ENCODE measurements at regions not wholly inside any gene's neighbourhood (a gene's known extent, or its start where the extent isn't known, plus 50 kb on each side); places are given as distances from the start of the nearest gene placed in this dataset.
A peak's percentile ranks its signal among the peaks of the same experiment; 100 is the strongest.
"Not testable (repeated sequence)": the region's sequence is repeated elsewhere in the genome, so short reads cannot be mapped to it uniquely, and the experiment has no call there.

DNA sequence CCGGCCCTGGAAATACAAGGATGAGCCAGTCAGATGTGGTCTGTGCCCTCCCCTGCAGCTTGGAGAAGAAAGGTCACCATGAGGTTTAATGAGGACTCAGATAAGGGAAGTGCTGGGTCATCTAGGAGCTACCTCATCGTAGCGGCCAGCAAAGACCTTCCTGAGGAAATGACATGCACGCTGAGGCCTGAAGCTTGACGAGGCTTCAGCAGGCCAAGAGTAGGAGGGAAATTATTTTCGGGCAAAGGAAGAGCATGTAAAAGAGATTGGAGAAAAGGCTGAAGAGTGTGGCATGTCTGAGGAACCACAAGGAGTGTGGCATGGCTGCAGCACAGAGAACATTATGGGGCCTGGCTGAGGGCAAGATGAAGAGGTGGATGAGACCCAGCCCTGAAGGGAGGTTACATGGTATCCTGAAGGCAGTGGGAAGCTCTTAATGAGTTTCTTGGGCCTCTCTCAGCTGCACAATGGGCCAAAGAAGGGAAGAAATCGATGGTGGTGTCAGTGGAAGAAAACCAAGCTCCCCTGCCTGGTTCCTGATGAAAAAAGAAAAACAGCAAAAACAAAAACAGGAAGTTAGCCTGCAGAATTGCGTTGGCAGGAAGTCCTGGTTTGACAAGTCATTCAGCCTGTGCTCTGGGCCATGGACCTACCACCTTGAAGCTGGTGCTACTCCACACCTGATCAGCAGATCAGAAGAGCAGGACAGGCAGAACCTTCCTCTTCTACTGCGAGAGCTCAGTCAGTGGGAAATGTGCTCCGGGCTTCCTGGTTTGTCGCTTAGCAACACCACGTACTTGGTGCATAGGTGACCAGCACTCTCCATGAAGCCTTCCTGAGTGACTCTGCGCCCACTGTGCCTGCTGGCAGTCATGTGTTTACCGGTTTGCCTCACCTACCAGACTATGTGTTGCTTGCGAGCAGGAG is 134.5 kb upstream of the KLF3 start:
- DNase-seq, result peak; percentile 56 to 96 (median 86)

DNA sequence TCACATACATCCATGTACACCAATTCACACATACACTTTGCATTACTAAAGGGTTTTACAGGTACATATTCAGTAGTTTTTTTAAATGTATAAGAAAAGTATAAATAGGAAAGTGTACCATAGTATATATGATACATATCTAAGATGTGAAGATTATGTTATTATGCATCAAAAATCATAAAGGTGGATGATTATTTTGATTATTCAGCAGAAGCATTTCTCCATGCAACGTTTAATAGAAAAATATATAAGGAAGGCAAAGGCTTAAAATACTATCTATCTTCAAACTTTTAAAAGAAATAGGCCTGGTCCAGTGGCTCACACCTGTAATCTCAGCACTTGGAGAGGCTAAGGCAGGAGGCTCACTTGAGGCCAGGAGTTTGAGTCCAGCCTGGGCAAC is 133.5 kb upstream of the KLF3 start:
- no peak for DNase-seq

DNA sequence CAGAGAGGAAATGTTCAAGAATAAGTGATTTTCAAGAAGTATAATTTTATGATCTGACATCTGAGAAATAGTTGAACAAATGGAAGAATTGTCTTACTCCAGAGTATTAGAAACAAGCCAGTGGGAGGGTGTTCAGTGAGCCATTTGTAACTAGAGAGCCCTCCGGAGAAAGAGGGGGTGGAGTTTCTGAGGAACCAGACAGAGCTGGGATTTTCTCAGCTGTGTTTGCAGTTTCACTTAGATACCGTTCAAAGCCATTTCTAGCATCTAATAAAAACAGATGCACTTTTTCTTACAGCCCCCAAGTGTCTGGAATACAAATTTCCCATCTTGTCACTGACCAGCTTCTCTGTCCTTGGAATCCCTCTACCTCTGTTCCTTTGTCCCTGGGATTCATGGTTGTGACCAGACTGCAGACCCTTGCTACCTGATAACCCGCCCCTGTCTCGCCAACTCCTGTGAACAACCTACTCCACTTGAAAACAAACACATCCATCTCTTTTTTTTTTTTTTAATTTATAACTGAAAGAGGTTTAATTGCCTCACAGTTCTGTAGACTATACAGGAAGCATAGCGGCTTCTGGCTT is 132.8 kb upstream of the KLF3 start:
- DNase-seq, result peak; percentile 20 to 79 (median 64)

DNA sequence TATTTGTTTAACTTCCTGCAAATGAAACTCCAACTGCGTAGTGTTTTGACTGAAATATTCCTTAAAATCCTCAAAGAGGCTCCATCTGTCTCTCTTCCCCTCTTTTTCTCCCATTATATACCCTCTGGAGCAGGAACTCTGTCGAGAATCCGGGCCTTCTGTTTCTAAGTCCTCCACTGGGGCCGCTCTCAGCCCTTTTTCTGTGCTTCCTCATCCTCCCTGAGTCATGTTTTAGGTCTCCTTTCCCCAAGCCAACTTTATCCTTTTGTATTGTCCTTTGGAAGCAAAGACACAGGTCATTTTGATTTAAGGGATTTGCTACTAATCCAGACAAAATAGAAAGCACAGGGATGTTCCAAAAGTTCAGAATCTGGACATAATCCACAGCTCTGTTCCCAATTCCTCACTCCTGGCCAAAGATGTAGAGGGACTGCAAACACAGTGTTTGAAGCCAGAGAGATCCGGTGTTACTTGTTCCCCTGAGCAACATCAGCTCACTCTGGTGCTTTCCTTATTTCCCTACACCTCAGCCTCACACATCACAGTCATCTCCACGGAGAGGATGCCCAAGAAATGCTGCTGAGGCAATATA is 131.0 kb upstream of the KLF3 start:
- DNase-seq, result no peak

DNA sequence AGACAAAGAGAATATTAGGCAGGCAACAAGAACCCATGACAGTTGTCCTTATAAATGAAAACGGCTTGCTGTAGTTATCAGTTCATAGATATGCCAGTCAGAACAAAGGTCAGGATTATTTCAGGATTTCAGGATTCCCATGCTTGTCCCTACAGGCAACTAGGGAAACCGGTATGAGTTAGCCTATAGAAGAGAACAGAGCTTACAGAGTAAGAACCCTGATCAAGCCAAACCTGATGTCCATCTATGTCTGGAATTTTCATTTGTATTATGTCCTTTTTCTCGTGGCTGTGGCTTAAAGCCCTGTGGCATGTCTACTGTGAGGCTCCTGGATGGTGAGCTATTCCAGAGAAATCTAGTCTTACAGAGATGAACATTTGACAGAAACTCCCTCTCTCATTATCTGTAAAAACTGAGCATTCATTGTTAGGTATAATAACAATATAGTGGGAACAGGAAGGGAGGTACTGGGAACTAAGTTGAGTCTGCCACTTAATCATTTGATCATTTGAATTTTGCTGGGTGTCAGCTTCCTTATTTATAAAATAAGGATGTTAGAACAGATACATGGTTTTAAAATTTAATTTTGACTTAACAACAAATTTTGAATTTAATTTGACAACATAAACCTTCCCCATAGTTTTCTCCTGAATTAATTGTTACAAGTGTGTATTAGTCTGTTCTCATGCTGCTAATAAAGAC is 129.5 kb upstream of the KLF3 start:
- no peak for DNase-seq

DNA sequence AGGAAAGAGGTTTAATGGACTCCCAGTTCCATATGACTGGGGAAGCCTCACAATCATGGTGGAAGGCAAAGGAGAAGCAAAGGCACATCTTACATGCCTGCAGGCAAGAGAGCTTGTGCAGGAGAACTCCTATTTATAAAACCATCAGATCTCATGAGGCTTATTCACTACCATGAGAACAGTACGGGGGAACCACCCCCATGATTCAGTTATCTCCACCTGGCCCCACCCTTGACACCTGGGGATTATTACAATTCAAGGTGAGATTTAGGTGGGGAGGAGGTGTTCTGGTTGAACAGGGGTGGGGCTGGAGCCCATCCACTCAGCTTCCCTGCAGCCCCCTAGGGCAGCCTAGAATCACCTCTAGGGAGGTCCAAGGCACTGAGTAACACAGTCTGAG is 128.9 kb upstream of the KLF3 start:
- DNase-seq, result not testable (repeated sequence)

DNA sequence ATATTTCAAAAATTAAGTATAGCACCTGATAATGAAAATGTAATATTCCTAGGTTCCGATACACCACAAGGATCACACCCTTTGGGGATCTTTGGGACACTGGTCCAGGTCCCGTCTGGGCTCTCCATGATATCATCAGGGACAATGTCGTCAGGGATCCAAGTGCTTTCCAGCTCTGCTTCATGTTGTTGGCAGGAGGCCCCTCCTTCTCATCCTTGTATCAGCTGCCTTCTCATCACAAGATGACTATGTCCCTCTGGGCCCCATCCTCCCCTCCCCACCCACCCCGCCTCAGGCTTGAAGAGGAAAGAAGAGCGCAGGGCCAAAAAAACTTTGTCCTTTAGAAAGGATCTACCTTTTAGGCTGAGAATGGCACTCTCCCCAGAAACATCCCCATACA is 128.3 kb upstream of the KLF3 start:
- no peak for DNase-seq

DNA sequence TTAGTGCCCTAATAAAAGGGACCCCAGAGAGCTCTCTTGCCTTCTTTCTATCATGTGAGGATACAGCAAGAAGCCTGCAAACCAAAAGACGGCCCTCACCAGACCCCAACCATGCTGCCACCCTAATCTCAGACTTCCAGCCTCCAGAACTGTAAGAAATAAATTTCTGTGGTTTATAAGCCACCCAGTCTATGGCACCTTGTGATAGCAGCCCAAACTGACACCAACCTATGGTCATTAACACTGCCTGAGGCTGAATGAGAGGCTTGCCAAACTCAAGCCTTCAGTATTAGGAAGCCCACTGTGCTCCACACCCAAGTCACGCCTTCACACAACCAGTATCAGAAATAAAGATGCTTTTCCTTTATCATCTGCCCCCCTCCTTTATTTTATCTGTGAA is 127.3 kb upstream of the KLF3 start:
- DNase-seq, result no peak

DNA sequence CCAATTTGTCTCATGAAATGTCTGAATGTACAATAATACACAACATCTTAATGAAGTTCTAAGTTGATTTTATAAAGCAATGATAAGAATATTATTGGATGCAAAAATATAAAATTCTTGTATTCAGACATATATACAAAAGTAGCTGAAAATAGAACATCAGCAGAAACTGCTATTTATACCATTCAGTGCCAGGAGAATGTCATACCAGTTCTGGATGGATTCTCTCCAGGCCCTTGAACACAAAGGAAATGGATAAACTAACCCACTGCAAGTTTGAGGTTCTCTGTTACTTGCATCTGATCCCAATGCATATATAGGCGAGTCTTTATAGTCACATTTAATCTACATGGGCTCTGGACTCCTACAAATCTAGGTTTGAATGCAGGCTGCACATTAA is 126.3 kb upstream of the KLF3 start:
- DNase-seq, result no peak

DNA sequence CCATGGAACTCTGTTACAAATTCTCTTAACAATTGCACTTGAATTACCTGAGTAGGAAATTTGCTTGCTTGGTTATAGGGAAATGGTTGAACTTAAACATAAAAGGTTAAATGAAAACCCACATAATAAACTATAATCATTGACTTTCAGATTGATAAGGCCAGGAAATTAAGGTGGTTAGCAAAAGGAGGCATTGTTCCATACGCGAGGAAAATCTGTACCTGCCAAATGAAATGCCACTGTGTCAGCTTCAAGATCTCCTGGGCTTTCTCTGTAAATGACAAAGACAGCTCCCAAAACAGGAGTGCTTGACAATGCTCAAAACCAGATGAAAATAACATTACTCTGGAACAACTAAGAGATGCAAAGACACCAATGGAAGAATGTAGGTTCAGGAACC is 125.5 kb upstream of the KLF3 start:
- DNase-seq, result no peak

DNA sequence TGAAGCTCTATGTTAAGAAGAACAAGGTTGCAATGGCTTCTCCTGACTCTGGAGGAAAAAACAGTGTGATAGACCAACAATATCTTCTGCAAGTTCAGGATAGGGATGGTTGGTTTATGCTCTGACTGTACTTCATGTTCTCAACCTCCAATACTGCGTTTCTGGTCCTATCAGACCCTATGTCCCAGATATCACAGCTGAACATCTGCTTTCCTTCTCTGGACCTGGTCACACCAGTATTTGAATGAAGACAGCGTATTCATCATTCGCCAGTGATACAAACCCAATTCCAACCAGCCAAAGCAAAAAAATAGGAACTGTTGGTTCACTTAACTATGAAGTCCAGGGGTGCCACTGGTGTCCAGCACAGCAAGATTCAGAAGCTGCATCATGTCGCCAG is 124.5 kb upstream of the KLF3 start:
- DNase-seq, result no peak

DNA sequence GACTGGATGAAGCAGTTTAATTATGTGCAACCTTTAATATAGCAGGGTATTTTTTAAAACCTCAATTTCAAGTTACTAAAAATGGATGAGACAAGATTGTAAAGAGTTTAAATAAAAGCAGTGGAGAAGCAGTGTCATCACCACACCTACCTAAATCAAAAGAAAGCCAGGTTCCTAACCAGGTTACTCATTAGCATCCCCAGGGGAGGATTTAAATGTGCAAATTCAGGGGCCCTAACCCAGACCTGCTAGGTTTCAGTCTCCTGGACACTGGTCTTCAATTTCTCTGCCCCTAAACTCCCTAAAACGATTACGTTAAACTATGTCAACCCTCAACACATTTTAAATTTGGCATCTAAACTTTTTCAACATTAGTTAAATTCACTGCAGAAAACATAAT is 116.9 kb upstream of the KLF3 start:
- DNase-seq, result no peak

DNA sequence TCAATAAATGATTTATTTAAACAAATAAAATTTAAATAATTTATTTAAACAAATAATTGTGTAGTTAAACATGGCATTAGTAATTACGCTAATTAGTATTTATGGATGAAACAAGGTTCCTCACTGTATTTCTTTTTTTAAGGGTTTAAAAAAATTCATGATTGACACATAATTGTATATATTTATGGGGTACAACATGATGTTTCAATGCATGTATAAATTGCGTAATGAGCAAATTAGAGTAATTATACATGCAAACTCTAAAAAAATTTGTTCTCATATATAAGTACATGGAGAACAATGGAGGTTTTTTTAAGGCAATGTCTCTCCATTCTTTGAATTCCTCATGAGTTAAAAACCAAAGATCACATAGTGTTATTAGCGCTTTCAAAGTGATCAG is 115.7 kb upstream of the KLF3 start:
- DNase-seq, result no peak

DNA sequence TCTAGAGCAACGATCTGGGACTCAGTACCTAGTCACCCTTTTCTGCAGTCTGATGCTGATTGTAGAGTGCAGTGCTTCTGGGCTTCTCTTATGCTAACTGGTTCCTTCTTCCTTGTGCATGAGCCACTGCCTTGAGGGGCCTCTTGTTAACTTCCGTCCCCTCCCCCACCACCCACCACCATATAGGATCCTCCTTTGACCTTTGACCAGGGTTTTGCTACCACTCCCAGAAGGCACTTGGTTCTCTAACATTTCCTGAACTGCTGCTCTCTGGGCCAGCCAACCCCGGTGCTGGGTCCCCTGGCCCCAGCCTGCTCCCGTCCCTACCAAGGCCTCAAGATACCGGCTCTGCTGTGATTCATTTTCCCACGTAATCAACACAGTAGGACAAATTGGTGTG is 104.6 kb upstream of the KLF3 start:
- no peak for DNase-seq

DNA sequence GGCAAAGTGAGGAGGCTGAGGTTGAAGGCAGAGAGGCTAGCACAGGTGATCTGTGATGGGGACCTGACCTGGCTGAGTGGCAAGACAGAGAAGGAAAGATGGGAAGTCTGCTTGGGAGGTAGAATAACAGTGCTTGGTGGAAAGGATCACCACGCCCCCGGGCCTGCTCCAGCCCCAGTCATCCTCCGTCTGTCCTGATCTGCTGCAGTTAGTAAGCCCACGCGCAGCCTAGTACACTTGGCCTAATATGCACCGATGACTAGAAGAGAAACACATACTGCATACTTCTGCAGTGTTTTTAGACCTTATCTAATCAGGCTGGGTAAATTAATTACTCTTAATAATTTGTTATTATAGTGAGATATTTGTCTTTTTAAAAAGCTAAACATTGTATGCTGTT is 103.7 kb upstream of the KLF3 start:
- no peak for DNase-seq

DNA sequence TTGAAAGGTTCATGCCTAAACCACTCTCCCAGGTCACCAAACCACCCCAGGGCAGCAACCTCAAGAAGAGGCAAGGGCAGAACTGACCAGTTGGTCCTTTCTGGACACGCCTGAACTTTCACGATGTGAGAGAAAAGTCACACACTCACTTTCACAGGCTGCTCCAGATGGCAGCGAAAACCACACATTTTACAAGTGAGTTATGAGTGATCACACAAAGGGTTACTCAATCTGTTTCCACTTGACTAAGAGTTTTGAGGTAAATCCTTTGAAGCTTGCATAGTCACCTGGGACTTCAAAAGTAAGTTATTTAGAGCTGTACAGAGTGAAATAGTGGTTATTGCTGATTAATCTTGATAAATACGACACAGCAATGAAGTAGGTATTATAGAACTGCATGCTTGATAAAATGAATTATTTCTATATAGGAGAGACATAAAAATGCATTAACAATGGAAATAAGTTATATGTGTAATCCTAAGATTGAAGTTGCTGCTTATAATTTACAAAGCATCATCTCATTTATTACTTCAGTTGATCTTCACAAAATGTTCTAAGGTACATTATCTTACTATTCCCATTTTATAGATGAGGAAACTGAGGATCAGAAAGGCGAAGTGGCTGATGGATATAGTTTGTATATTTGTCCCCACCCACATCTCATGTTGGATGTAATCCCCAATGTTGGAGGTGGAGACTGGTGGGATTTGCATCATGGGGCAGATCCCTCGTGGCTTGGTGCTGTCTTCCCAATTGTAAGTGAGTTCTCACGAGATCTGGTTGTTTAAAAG is 103.0 kb upstream of the KLF3 start:
- no peak for DNase-seq

DNA sequence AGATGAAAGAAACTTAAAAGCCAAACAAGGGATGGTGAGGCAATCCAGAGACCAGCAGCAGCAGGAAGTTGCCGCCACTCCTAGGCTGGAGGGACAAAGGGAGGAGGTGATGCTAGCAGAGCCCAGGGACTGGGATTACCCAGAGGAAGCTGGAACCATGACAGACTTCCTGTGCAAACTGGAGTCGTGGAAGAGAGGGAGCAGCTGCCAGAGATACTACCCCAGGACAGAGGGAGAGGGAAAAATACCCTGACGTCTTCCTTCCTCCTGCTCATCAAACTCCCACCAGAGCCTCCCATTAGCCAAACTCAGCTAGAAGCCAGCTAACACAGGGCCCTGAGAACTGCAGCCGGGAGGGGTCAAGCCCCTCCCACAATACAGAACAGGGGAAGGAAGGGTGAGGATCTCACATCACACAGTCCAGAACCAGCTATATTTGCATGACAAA is 101.2 kb upstream of the KLF3 start:
- no peak for DNase-seq

DNA sequence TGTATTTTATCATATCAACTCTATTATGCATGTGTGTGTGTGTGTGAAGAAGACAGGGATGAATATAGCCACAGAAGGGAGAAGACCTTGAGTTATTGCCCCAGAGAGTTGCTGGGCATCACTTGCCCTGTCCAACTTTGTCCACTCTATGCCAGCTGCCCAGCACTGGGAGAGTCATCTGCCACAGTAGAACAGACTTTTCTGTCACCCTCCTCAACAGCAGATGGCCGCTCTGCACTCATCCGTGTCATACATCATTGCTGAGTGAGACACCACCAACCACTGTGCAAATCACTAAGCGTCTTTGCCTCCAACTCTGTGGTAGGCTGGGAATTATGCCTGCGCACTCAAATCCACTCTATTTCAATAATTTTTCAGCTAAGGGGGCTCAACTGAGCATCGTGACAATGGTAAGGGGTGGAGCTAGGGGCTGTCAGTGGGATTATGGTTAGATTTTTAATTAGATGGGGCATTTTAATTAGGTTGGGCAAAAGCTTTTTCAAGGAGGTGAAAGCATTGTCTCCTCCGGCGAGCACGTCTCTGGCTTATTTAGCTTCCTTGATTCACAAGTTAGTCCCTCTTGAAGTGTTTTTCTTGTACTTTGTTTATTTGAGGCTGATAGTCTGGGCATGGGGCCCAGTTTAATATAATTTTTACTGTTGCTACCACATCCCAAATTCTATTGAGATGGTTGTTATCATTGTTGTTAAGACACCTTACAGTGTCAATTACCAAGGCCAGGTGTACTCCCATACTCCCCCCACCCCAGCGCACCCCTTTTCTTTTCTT is 100.1 kb upstream of the KLF3 start:
- DNase-seq, result peak in 1 of 3 experiments; percentile 80

DNA sequence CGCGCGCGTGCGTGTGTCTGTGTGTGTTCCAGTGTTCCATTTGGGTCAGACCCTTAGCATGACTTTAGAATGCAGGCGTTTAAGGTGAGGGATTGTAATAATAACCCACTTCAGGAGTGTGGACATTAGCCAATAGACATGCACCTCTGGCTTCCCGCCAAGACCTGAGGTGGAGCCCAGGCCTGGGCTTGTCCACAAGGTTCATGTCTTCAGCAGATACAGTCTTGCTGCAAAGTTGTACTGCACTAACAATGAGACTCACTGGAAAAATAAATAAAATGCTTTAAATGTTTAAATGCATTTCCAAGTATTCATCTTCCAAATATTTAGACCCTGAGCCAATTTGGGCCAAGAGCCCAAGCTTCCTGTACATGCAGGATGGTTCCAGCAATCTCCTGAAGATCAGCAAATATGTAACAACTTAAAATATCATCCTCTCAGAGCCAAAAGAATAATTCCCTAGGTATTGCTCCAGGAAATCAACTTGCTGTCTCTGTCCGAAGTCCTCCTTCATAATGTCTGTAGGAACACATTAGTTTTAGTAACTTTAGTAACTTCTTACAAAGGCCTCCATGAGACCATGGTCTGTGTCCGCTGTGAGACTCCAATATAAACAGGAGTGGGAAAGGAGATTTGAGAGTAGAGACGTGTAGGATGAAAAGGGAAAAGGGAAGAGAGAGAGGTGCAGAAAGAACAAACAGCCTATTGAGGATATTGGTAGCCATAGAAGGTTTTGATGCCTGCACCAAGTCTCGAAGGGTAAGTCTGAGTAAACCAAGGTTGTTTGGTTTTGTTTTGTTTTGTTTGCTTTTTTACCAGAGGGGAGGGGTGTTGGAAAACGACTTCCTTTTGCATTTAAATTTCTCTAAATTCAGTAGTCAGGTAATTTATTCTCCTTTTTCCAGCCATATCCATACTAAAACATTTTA is 98.5 kb upstream of the KLF3 start:
- peak in 2 of 3 experiments; percentile 26 to 29 for DNase-seq

DNA sequence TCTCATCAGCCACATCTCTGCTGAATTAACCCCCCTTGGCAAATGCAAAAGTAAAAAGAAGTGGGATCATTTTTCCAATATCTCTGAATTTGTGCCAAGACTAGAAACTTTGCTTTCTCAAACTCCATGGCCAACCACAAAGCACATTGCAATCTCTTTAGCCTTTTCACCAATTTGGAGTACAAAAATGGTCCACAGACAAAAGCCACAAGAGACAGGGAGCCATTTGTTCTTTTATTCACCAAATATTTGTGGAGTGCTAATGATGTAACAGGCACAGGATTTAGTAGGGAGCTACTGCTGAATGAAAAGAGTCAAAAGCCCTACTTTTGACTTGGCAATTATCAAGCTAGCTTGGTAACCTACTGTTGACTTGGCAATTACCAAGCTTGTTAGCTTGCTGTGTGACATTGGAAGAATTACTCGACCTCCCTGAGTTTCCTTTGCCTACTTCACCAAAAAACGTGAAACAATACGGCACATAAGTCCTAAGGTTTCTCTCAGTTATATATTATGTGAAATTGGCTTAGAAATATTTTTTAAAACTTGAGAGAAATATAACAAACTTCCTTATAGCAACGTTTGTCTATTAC is 97.1 kb upstream of the KLF3 start:
- no peak for DNase-seq
